Neural cell (in vitro differentiated cells): ENCODE measurements at regions not wholly inside any gene's neighbourhood (a gene's known extent, or its start where the extent isn't known, plus 50 kb on each side); places are given as distances from the start of the nearest gene placed in this dataset.

Experiments used
- CTCF ChIP-seq: fragments of 450-650 bp; IDR thresholded peaks from 2 replicates; pipeline ENCODE4 v1.5.1; 2014; ENCODE audit warnings: antibody characterized with exemption, mild to moderate bottlenecking, moderate library complexity; ENCODE audit not compliant: poor library complexity, severe bottlenecking
- EP300 ChIP-seq: fragments of 450-650 bp; conservative IDR thresholded peaks from 2 replicates; pipeline ENCODE4 v1.6.1; 2014; ENCODE audit warnings: antibody characterized with exemption, mild to moderate bottlenecking, moderate library complexity; ENCODE audit not compliant: poor library complexity, severe bottlenecking
- EZH2 ChIP-seq: fragments of 200-600, 300-800 bp; shearing (Covaris generic), sonication (generic); IDR thresholded peaks from 2 replicates; pipeline ENCODE4 v1.6.1; 2014; ENCODE audit warnings: antibody characterized with exemption, low read length, borderline replicate concordance, mild to moderate bottlenecking; ENCODE audit not compliant: insufficient read depth, poor library complexity, severe bottlenecking
- POLR2AphosphoS5 ChIP-seq: IDR thresholded peaks from 2 replicates; pipeline ENCODE4 v1.6.1; 2012
- RAD21 ChIP-seq: fragments of 450-650 bp; conservative IDR thresholded peaks from 2 replicates; pipeline ENCODE4 v1.6.1; 2014; ENCODE audit warnings: antibody characterized with exemption, mild to moderate bottlenecking, moderate library complexity
- REST ChIP-seq: IDR thresholded peaks from 2 replicates; pipeline ENCODE4 v1.6.1; 2012; ENCODE audit warnings: borderline replicate concordance
- TAF1 ChIP-seq: IDR thresholded peaks from 2 replicates; pipeline ENCODE4 v1.6.1; 2012; ENCODE audit warnings: low read depth

- no peak for TF ChIP-seq CTCF
- no peak for TF ChIP-seq EZH2
- no peak for TF ChIP-seq POLR2AphosphoS5
- TF ChIP-seq EP300 = no peak
- TF ChIP-seq RAD21 = no peak
- TF ChIP-seq REST = no peak
- no peak for TF ChIP-seq TAF1
Measured at GRCh38 chr6:27544612-27545260, 71.8 kb upstream of the ZNF184 start.
